WERI-Rb-1 (cell line): ENCODE measurements at regions not wholly inside any gene's neighbourhood (a gene's known extent, or its start where the extent isn't known, plus 50 kb on each side); places are given as distances from the start of the nearest gene placed in this dataset.
"Not testable (repeated sequence)": the region's sequence is repeated elsewhere in the genome, so short reads cannot be mapped to it uniquely, and the experiment has no call there.

Source experiments
- DNase-seq: peaks from one replicate; pipeline ENCODE4 v3.0.0-alpha.2; 2020
- H3K27ac ChIP-seq: fragments of 250-450 bp; sonication (Bioruptor Pico); 2 replicates; pipeline ENCODE4 v1.5.1; 2020; ENCODE audit warnings: mild to moderate bottlenecking, moderate library complexity
- H3K27me3 ChIP-seq: fragments of 250-450 bp; sonication (Bioruptor Pico); 2 replicates; pipeline ENCODE4 v1.5.1; 2021; ENCODE audit warnings: mild to moderate bottlenecking, low read depth, moderate library complexity; ENCODE audit not compliant: insufficient read depth, severe bottlenecking
- H3K36me3 ChIP-seq: fragments of 250-450 bp; sonication (Bioruptor Pico); 2 replicates; pipeline ENCODE4 v1.5.1; 2020; ENCODE audit warnings: mild to moderate bottlenecking, moderate library complexity
- H3K4me3 ChIP-seq: 2 replicates; pipeline ENCODE4 v1.5.1; 2011; ENCODE audit warnings: low read depth, mild to moderate bottlenecking, control low read depth, low read length
- H3K9me3 ChIP-seq: fragments of 250-450 bp; sonication (Bioruptor Pico); 2 replicates; pipeline ENCODE4 v1.5.1; 2021; ENCODE audit warnings: mild to moderate bottlenecking, moderate library complexity; ENCODE audit not compliant: severe bottlenecking
- TF ChIP-seq, protein P1 (sequence below): IDR thresholded peaks from 2 replicates; pipeline ENCODE4 v1.5.1; 2011; ENCODE audit warnings: low read depth, mild to moderate bottlenecking, control low read depth, inconsistent platforms, low read length

- H3K36me3 ChIP-seq: no peaks in the 10 kb centered on the region
- H3K27ac ChIP-seq: no peak overlapping the region
- H3K27me3 ChIP-seq: no peaks in the 10 kb centered on the region
- no peak overlapping the region for H3K4me3 ChIP-seq
- DNase-seq: no peak
- no peaks in the 10 kb centered on the region for H3K9me3 ChIP-seq
- TF ChIP-seq, protein P1, sequence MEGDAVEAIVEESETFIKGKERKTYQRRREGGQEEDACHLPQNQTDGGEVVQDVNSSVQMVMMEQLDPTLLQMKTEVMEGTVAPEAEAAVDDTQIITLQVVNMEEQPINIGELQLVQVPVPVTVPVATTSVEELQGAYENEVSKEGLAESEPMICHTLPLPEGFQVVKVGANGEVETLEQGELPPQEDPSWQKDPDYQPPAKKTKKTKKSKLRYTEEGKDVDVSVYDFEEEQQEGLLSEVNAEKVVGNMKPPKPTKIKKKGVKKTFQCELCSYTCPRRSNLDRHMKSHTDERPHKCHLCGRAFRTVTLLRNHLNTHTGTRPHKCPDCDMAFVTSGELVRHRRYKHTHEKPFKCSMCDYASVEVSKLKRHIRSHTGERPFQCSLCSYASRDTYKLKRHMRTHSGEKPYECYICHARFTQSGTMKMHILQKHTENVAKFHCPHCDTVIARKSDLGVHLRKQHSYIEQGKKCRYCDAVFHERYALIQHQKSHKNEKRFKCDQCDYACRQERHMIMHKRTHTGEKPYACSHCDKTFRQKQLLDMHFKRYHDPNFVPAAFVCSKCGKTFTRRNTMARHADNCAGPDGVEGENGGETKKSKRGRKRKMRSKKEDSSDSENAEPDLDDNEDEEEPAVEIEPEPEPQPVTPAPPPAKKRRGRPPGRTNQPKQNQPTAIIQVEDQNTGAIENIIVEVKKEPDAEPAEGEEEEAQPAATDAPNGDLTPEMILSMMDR: no peak
These were observed 164.2 kb downstream of the FAM76B start for GRCh38 chr11:95625164-95625900.

- H3K4me3 ChIP-seq: no peak overlapping the region
- no peak for DNase-seq
- TF ChIP-seq, protein P1: no peak
These were observed 173.3 kb downstream of the FAM76B start for GRCh38 chr11:95616256-95616804.

GRCh38 chr11:95611827-95612226, 177.8 kb downstream of the FAM76B start:
- no peak overlapping the region for H3K4me3 ChIP-seq
- no peaks in the 10 kb centered on the region for H3K27me3 ChIP-seq
- no peaks in the 10 kb centered on the region for H3K9me3 ChIP-seq
- no peaks in the 10 kb centered on the region for H3K36me3 ChIP-seq
- DNase-seq: no peak
- TF ChIP-seq, protein P1: no peak
- no peak overlapping the region for H3K27ac ChIP-seq

More at GRCh38 chr11:95616256-95616804, 173.3 kb downstream of the FAM76B start:
- Histone ChIP-seq H3K9me3 (no peaks in the 10 kb centered on the region), H3K27me3 (no peaks in the 10 kb centered on the region), H3K27ac (no peak overlapping the region), H3K36me3 (no peaks in the 10 kb centered on the region)

- H3K9me3 ChIP-seq, H3K36me3 ChIP-seq, H3K4me3 ChIP-seq, H3K27ac ChIP-seq, DNase-seq, H3K27me3 ChIP-seq: not testable (repeated sequence)
These were observed 179.4 kb downstream of the FAM76B start for GRCh38 chr11:95610185-95610584.

DNA sequence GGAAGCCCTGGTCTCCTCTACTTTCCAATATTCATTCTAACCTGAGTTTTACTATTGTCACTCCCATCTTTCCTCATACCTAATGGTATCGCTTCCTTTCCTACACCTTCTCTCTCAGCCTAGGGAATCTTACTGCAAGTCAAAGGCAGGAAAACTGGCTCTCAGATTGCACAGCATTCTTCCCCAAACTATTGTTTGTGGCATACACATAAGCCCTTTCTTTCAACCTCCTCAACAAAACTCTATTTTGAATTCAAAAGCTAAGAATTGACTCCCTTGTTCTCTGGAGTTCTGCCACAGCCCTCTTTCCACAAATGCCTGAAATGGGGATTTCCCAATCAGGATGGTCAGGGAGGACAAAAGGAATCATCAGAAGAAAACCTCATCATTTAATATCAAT, 181.5 kb downstream of the FAM76B start:
- TF ChIP-seq, protein P1: no peak
- H3K9me3 ChIP-seq: no peaks in the 10 kb centered on the region
- no peak for DNase-seq
- H3K36me3 ChIP-seq: no peaks in the 10 kb centered on the region
- no peaks in the 10 kb centered on the region for H3K27me3 ChIP-seq
- H3K4me3 ChIP-seq: no peak overlapping the region
- H3K27ac ChIP-seq: no peak overlapping the region

GRCh38 chr11:95606824-95607223, 182.8 kb downstream of the FAM76B start:
- Histone ChIP-seq H3K9me3 (no peaks in the 10 kb centered on the region), H3K4me3 (no peak overlapping the region), H3K27ac (no peak overlapping the region), H3K36me3 (no peaks in the 10 kb centered on the region), H3K27me3 (no peaks in the 10 kb centered on the region)
- TF ChIP-seq, protein P1: no peak
- DNase-seq: no peak
